HEK293 (cell line): ENCODE measurements at regions not wholly inside any gene's neighbourhood (a gene's known extent, or its start where the extent isn't known, plus 50 kb on each side); places are given as distances from the start of the nearest gene placed in this dataset.

Source experiments
- BCL11A ChIP-seq: fragments of 450-650 bp; formaldehyde crosslinking; IDR thresholded peaks from 2 replicates; pipeline ENCODE4 v1.5.1; 2016; ENCODE audit warnings: low read depth, missing biosample characterization, missing genetic modification characterization
- GLI4 ChIP-seq: fragments of 450-650 bp; formaldehyde crosslinking; IDR thresholded peaks from 2 replicates; pipeline ENCODE4 v1.5.1; 2016; ENCODE audit warnings: missing biosample characterization, missing genetic modification characterization
- IKZF3 ChIP-seq: fragments of 450-650 bp; IDR thresholded peaks from 2 replicates; pipeline ENCODE4 v1.5.0; 2018; ENCODE audit warnings: missing biosample characterization, mild to moderate bottlenecking, missing genetic modification characterization, moderate library complexity
- OVOL3 ChIP-seq: fragments of 450-650 bp; formaldehyde crosslinking; IDR thresholded peaks from 2 replicates; pipeline ENCODE4 v1.5.1; 2016; ENCODE audit warnings: missing biosample characterization, missing genetic modification characterization
- TRIM28 ChIP-seq: IDR thresholded peaks from 2 replicates; pipeline ENCODE4 v1.6.1; 2011; ENCODE audit warnings: low read length, control low read depth, borderline replicate concordance
- ZBTB17 ChIP-seq: fragments of 450-650 bp; formaldehyde crosslinking; IDR thresholded peaks from 2 replicates; pipeline ENCODE4 v1.5.1; 2016; ENCODE audit warnings: missing biosample characterization, missing genetic modification characterization
- ZBTB21 ChIP-seq: fragments of 450-650 bp; formaldehyde crosslinking; IDR thresholded peaks from 2 replicates; pipeline ENCODE4 v1.5.1; 2017; ENCODE audit warnings: missing biosample characterization, missing genetic modification characterization
- ZFP37 ChIP-seq: fragments of 450-650 bp; formaldehyde crosslinking; IDR thresholded peaks from 2 replicates; pipeline ENCODE4 v1.5.1; 2016; ENCODE audit warnings: missing biosample characterization, missing genetic modification characterization
- ZNF10 ChIP-seq: fragments of 450-650 bp; formaldehyde crosslinking; IDR thresholded peaks from 2 replicates; pipeline ENCODE4 v1.5.1; 2017; ENCODE audit warnings: missing biosample characterization, missing genetic modification characterization
- ZNF112 ChIP-seq: fragments of 450-650 bp; formaldehyde crosslinking; IDR thresholded peaks from 2 replicates; pipeline ENCODE4 v1.5.0; 2017; ENCODE audit warnings: missing biosample characterization, missing genetic modification characterization
- ZNF16 ChIP-seq: fragments of 450-650 bp; formaldehyde crosslinking; IDR thresholded peaks from 2 replicates; pipeline ENCODE4 v1.5.1; 2016; ENCODE audit warnings: low read depth, missing biosample characterization, missing genetic modification characterization
- ZNF184 ChIP-seq: fragments of 450-650 bp; IDR thresholded peaks from 2 replicates; pipeline ENCODE4 v1.5.1; 2018; ENCODE audit warnings: missing biosample characterization, mild to moderate bottlenecking, missing genetic modification characterization
- ZNF211 ChIP-seq: fragments of 450-650 bp; formaldehyde crosslinking; IDR thresholded peaks from 2 replicates; pipeline ENCODE4 v1.5.1; 2016; ENCODE audit warnings: low read depth, missing biosample characterization, missing genetic modification characterization
- ZNF24 ChIP-seq: fragments of 450-650 bp; formaldehyde crosslinking; IDR thresholded peaks from 2 replicates; pipeline ENCODE4 v1.5.1; 2016; ENCODE audit warnings: missing biosample characterization, missing genetic modification characterization
- ZNF248 ChIP-seq: fragments of 450-650 bp; formaldehyde crosslinking; IDR thresholded peaks from 2 replicates; pipeline ENCODE4 v1.5.1; 2017; ENCODE audit warnings: missing biosample characterization, missing genetic modification characterization
- ZNF292 ChIP-seq: fragments of 450-650 bp; formaldehyde crosslinking; IDR thresholded peaks from 2 replicates; pipeline ENCODE4 v1.5.1; 2016; ENCODE audit warnings: low read depth, missing biosample characterization, missing genetic modification characterization, borderline replicate concordance
- ZNF335 ChIP-seq: fragments of 450-650 bp; formaldehyde crosslinking; conservative IDR thresholded peaks from 2 replicates; pipeline ENCODE4 v1.5.1; 2016; ENCODE audit warnings: missing biosample characterization, missing genetic modification characterization
- ZNF362 ChIP-seq: fragments of 450-650 bp; formaldehyde crosslinking; IDR thresholded peaks from 2 replicates; pipeline ENCODE4 v1.5.1; 2016; ENCODE audit warnings: missing biosample characterization, missing genetic modification characterization
- ZNF423 ChIP-seq: fragments of 450-650 bp; formaldehyde crosslinking; IDR thresholded peaks from 2 replicates; pipeline ENCODE4 v1.5.1; 2016; ENCODE audit warnings: missing biosample characterization, missing genetic modification characterization
- ZNF529 ChIP-seq: fragments of 450-650 bp; formaldehyde crosslinking; IDR thresholded peaks from 2 replicates; pipeline ENCODE4 v1.5.1; 2017; ENCODE audit warnings: missing genetic modification characterization, missing biosample characterization; ENCODE audit not compliant: insufficient replicate concordance
- ZNF558 ChIP-seq: fragments of 450-650 bp; formaldehyde crosslinking; IDR thresholded peaks from 2 replicates; pipeline ENCODE4 v1.5.1; 2016; ENCODE audit warnings: missing biosample characterization, missing genetic modification characterization
- ZNF660 ChIP-seq: fragments of 450-650 bp; IDR thresholded peaks from 2 replicates; pipeline ENCODE4 v1.5.1; 2018; ENCODE audit warnings: missing biosample characterization, mild to moderate bottlenecking, missing genetic modification characterization
- ZNF843 ChIP-seq: fragments of 450-650 bp; formaldehyde crosslinking; IDR thresholded peaks from 2 replicates; pipeline ENCODE4 v1.5.1; 2016; ENCODE audit warnings: missing biosample characterization, missing genetic modification characterization
- ZXDB ChIP-seq: fragments of 450-650 bp; formaldehyde crosslinking; IDR thresholded peaks from 2 replicates; pipeline ENCODE4 v1.5.1; 2016; ENCODE audit warnings: missing biosample characterization, missing genetic modification characterization
- TF ChIP-seq, protein P1 (sequence below): fragments of 450-650 bp; formaldehyde crosslinking; IDR thresholded peaks from 2 replicates; pipeline ENCODE4 v1.5.1; 2017; ENCODE audit warnings: missing biosample characterization, missing genetic modification characterization
- TF ChIP-seq, protein P2 (sequence below): fragments of 450-650 bp; formaldehyde crosslinking; IDR thresholded peaks from 2 replicates; pipeline ENCODE4 v1.5.1; 2016; ENCODE audit warnings: missing biosample characterization, missing genetic modification characterization, borderline replicate concordance
- TF ChIP-seq, protein P3 (sequence below): fragments of 450-650 bp; formaldehyde crosslinking; IDR thresholded peaks from 2 replicates; pipeline ENCODE4 v1.5.1; 2016; ENCODE audit warnings: missing biosample characterization, missing genetic modification characterization

DNA sequence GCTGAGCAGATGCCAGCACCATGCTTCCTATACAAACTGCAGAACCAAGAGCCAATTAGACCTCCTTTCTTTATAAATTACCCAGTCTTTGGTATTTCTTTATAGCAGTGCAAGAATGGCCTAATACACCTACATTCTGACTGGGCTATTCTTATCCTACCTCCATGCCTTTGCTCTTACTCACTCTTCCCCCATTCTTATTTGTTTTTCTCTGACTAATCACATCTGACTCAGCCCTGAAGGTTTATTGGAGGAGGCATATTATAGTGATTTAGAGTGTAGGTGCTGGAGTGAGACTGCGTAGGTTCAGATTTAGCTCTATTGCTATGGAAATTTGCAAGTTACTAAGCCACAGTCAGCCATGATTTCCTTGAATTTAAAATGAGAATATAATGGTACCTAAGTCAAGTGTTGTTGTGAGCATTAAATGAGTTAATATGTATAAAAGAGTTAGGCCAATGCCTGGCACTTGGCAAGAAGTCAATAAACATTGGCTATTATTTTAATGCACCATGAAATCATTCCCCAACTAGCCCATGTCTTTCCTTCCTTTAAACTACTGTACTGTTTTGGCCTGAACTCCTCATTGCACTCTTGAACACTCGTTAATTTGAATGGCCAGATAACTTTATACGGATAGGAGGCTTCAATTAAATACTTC, 531.2 kb upstream of the ZNF608 start (continued):
- TF ChIP-seq, protein P1, sequence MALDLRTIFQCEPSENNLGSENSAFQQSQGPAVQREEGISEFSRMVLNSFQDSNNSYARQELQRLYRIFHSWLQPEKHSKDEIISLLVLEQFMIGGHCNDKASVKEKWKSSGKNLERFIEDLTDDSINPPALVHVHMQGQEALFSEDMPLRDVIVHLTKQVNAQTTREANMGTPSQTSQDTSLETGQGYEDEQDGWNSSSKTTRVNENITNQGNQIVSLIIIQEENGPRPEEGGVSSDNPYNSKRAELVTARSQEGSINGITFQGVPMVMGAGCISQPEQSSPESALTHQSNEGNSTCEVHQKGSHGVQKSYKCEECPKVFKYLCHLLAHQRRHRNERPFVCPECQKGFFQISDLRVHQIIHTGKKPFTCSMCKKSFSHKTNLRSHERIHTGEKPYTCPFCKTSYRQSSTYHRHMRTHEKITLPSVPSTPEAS (tag by site-specific recombination): peak; percentile 51; the same call in 1 of the 2 replicates
- TF ChIP-seq ZNF211 (tag by site-specific recombination) (no peak), TRIM28 (peak; percentile 67), ZNF16 (tag by site-specific recombination) (no peak), ZNF10 (peak; percentile 38; the same call in 1 of the 2 replicates), ZNF529 (tag by site-specific recombination) (peak; percentile 15), GLI4 (tag by site-specific recombination) (no peak), ZNF843 (tag by site-specific recombination) (peak; percentile 85), ZNF292 (no peak), ZNF248 (no peak), ZNF660 (peak; percentile 67), ZNF112 (tag by site-specific recombination) (no peak), BCL11A (tag by site-specific recombination) (0 out of 2 replicates have a peak, but pooled peaks have one; percentile 48), ZNF335 (tag by site-specific recombination) (peak; percentile 65), ZNF362 (tag by site-specific recombination) (peak; percentile 57; the same call in 1 of the 2 replicates), ZBTB17 (tag by site-specific recombination) (peak; percentile 78), ZFP37 (tag by site-specific recombination) (peak; percentile 44; the same call in 1 of the 2 replicates), ZNF24 (tag by site-specific recombination) (peak; percentile 91), ZNF423 (tag by site-specific recombination) (no peak), ZNF184 (tag by site-specific recombination) (peak; percentile 84; the same call in 1 of the 2 replicates), ZBTB21 (tag by site-specific recombination) (peak; percentile 75), OVOL3 (no peak), ZXDB (tag by site-specific recombination) (peak; percentile 89), IKZF3 (tag by site-specific recombination) (peak; percentile 54; the same call in 1 of the 2 replicates), ZNF558 (peak; percentile 85)
- TF ChIP-seq, protein P2, sequence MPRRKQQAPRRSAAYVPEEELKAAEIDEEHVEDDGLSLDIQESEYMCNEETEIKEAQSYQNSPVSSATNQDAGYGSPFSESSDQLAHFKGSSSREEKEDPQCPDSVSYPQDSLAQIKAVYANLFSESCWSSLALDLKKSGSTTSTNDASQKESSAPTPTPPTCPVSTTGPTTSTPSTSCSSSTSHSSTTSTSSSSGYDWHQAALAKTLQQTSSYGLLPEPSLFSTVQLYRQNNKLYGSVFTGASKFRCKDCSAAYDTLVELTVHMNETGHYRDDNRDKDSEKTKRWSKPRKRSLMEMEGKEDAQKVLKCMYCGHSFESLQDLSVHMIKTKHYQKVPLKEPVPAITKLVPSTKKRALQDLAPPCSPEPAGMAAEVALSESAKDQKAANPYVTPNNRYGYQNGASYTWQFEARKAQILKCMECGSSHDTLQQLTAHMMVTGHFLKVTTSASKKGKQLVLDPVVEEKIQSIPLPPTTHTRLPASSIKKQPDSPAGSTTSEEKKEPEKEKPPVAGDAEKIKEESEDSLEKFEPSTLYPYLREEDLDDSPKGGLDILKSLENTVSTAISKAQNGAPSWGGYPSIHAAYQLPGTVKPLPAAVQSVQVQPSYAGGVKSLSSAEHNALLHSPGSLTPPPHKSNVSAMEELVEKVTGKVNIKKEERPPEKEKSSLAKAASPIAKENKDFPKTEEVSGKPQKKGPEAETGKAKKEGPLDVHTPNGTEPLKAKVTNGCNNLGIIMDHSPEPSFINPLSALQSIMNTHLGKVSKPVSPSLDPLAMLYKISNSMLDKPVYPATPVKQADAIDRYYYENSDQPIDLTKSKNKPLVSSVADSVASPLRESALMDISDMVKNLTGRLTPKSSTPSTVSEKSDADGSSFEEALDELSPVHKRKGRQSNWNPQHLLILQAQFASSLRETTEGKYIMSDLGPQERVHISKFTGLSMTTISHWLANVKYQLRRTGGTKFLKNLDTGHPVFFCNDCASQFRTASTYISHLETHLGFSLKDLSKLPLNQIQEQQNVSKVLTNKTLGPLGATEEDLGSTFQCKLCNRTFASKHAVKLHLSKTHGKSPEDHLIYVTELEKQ (tag by site-specific recombination): peak; percentile 93
- TF ChIP-seq, protein P3, sequence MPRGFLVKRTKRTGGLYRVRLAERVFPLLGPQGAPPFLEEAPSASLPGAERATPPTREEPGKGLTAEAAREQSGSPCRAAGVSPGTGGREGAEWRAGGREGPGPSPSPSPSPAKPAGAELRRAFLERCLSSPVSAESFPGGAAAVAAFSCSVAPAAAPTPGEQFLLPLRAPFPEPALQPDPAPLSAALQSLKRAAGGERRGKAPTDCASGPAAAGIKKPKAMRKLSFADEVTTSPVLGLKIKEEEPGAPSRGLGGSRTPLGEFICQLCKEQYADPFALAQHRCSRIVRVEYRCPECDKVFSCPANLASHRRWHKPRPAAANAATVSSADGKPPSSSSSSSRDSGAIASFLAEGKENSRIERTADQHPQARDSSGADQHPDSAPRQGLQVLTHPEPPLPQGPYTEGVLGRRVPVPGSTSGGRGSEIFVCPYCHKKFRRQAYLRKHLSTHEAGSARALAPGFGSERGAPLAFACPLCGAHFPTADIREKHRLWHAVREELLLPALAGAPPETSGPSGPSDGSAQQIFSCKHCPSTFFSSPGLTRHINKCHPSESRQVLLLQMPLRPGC: peak; percentile 94
